ENCODE measurements at regions not wholly inside any gene's neighbourhood (a gene's known extent, or its start where the extent isn't known, plus 50 kb on each side); places are given as distances from the start of the nearest gene placed in this dataset.

GRCh38 chr2:44097322-44097907 is 71.3 kb upstream of the PPM1B start:
- Histone ChIP-seq H3K27me3 (no peaks in the 10 kb centered on the region), H3K27ac (replicated peaks in 1 of 4) (no peak overlapping the region), H3K9me3 (no peaks in the 10 kb centered on the region), H3K4me3 (no peak overlapping the region), H3K4me1 (peaks cover 4 to 13% (median 6%) of the 10 kb centered on the region in 4 donors), H3K36me3 (no peaks in the 10 kb centered on the region)
- intact Hi-C loops (cut with DNase I) = no loop called here
- TF ChIP-seq EP300 (IDR thresholded peaks at IDR 0.05) (no peak), CTCF (IDR thresholded peaks at IDR 0.05) (no peak), POLR2AphosphoS5 (IDR thresholded peaks at IDR 0.05) (no peak), POLR2A (IDR thresholded peaks at IDR 0.05; ENCODE audit: low read depth) (no peak)
- WGBS = 89% methylated on average over 6 of the region's 6 CpGs
- DNase-seq (ENCODE audit: extremely low spot score) = no peak

- no peaks in the 10 kb centered on the region for H3K36me3 ChIP-seq
- WGBS = 77% methylated on average over 3 of the region's 3 CpGs
- H3K4me3 ChIP-seq = no peak overlapping the region
- H3K27ac ChIP-seq (replicated peaks in 1 of 4) = no peak overlapping the region
- intact Hi-C loops (cut with DNase I) = no loop called here
- H3K4me1 ChIP-seq = peaks cover 4 to 13% (median 6%) of the 10 kb centered on the region in 4 donors
- TF ChIP-seq POLR2A (IDR thresholded peaks at IDR 0.05; ENCODE audit: low read depth) (no peak), EP300 (IDR thresholded peaks at IDR 0.05) (no peak), CTCF (IDR thresholded peaks at IDR 0.05) (no peak), POLR2AphosphoS5 (IDR thresholded peaks at IDR 0.05) (no peak)
- no peaks in the 10 kb centered on the region for H3K9me3 ChIP-seq
- no peaks in the 10 kb centered on the region for H3K27me3 ChIP-seq
- DNase-seq (ENCODE audit: extremely low spot score) = no peak
These were observed 70.6 kb upstream of the PPM1B start for GRCh38 chr2:44098050-44098449.

- no peaks in the 10 kb centered on the region for H3K27me3 ChIP-seq
- no peak overlapping the region for H3K4me3 ChIP-seq
- no peaks in the 10 kb centered on the region for H3K36me3 ChIP-seq
- no peak overlapping the region for H3K27ac ChIP-seq (replicated peaks in 1 of 4)
- no peak for DNase-seq (ENCODE audit: extremely low spot score)
- no peaks in the 10 kb centered on the region for H3K9me3 ChIP-seq
- intact Hi-C loops (cut with DNase I) = no loop called here
- TF ChIP-seq POLR2A (IDR thresholded peaks at IDR 0.05; ENCODE audit: low read depth) (no peak), EP300 (IDR thresholded peaks at IDR 0.05) (no peak), POLR2AphosphoS5 (IDR thresholded peaks at IDR 0.05) (no peak), CTCF (IDR thresholded peaks at IDR 0.05) (no peak)
- WGBS = 96% methylated on average over 6 of the region's 6 CpGs
- H3K4me1 ChIP-seq = peaks cover 4 to 13% (median 6%) of the 10 kb centered on the region in 4 donors
These were observed 69.8 kb upstream of the PPM1B start for GRCh38 chr2:44098891-44099290.

- H3K9me3 ChIP-seq = no peaks in the 10 kb centered on the region
- no peaks in the 10 kb centered on the region for H3K36me3 ChIP-seq
- peak overlapping the region in 1 of 4 donors; percentile 10 for H3K27ac ChIP-seq (replicated peaks in 1 of 4)
- H3K4me1 ChIP-seq = peaks cover 4 to 13% (median 6%) of the 10 kb centered on the region in 4 donors
- H3K4me3 ChIP-seq = no peak overlapping the region
- no peaks in the 10 kb centered on the region for H3K27me3 ChIP-seq
- intact Hi-C loops (cut with DNase I) = no loop called here
- TF ChIP-seq EP300 (IDR thresholded peaks at IDR 0.05) = no peak
- no peak for TF ChIP-seq CTCF (IDR thresholded peaks at IDR 0.05)
- peak in 1 of 2 donors; percentile 33 for TF ChIP-seq POLR2AphosphoS5 (IDR thresholded peaks at IDR 0.05)
- no peak for TF ChIP-seq POLR2A (IDR thresholded peaks at IDR 0.05; ENCODE audit: low read depth)
- 27% methylated on average over 3 of the region's 3 CpGs for WGBS
- no peak for DNase-seq (ENCODE audit: extremely low spot score)
These were observed 68.3 kb upstream of the PPM1B start for GRCh38 chr2:44100351-44100750.

GRCh38 chr2:44101246-44101645 is 67.4 kb upstream of the PPM1B start:
- Histone ChIP-seq H3K27ac (replicated peaks in 1 of 4) (no peak overlapping the region), H3K27me3 (no peaks in the 10 kb centered on the region), H3K4me1 (peaks cover 4 to 13% (median 6%) of the 10 kb centered on the region in 4 donors), H3K4me3 (no peak overlapping the region), H3K9me3 (no peaks in the 10 kb centered on the region), H3K36me3 (no peaks in the 10 kb centered on the region)
- WGBS = 86% methylated on average over 1 of the region's 1 CpG
- TF ChIP-seq CTCF (IDR thresholded peaks at IDR 0.05) = no peak
- no peak for TF ChIP-seq POLR2AphosphoS5 (IDR thresholded peaks at IDR 0.05)
- no peak for TF ChIP-seq EP300 (IDR thresholded peaks at IDR 0.05)
- no peak for TF ChIP-seq POLR2A (IDR thresholded peaks at IDR 0.05; ENCODE audit: low read depth)
- DNase-seq (ENCODE audit: extremely low spot score) = no peak
- intact Hi-C loops (cut with DNase I) = no loop called here

Measured in esophagus muscularis mucosa (tissue), 4 donors.